H1 (cell line): ENCODE measurements at regions not wholly inside any gene's neighbourhood (a gene's known extent, or its start where the extent isn't known, plus 50 kb on each side); places are given as distances from the start of the nearest gene placed in this dataset.

ENCODE experiments used
- CBX5 ChIP-seq: fragments of 300-800, 300-1000 bp; sonication (generic); IDR thresholded peaks from 2 replicates; pipeline ENCODE4 v1.7.1; 2016; ENCODE audit warnings: antibody characterized with exemption, low read length, low read depth
- CTCF ChIP-seq, 3 experiments: IDR thresholded peaks; 1 replicate in 2 of 3; 2 replicates in 1 of 3; pipeline versions ENCODE4 v1.5.1 to v1.6.1; 2011; ENCODE audit warnings: low read length in 3 of 3, mild to moderate bottlenecking in 3 of 3, inconsistent platforms in 2 of 3, low read depth in 1 of 3, moderate library complexity in 1 of 3; ENCODE audit not compliant: insufficient read depth in 1 of 3; ENCODE audit errors: control extremely low read depth in 1 of 3
- E2F6 ChIP-seq: IDR thresholded peaks from 2 replicates; pipeline ENCODE4 v1.6.1; 2012; ENCODE audit warnings: inconsistent platforms
- POLR2A ChIP-seq, 2 experiments: IDR thresholded peaks; 1 replicate in 1 of 2; 2 replicates in 1 of 2; pipeline ENCODE4 v1.6.1; 2011; ENCODE audit warnings: low read depth in 2 of 2, low read length in 2 of 2, mild to moderate bottlenecking in 2 of 2; ENCODE audit errors: control extremely low read depth in 1 of 2
- ZNF274 ChIP-seq: IDR thresholded peaks from 2 replicates; pipeline ENCODE4 v1.7.0; 2012; ENCODE audit warnings: low read length, borderline replicate concordance; ENCODE audit errors: extremely low read depth

GRCh38 chrX:46262304-46262703 lies 282.9 kb downstream of the ZNF674 start:
- TF ChIP-seq CTCF (IDR thresholded peaks at IDR 0.05; ENCODE audit: control extremely low read depth in 1 of 3, insufficient read depth in 1 of 3, low read depth in 1 of 3, low read length in 3 of 3) = no peak
- no peak for TF ChIP-seq E2F6
- TF ChIP-seq POLR2A (IDR thresholded peaks at IDR 0.05; ENCODE audit: control extremely low read depth in 1 of 2, low read depth in 2 of 2, low read length in 2 of 2) = no peak
- no peak for TF ChIP-seq CBX5
- TF ChIP-seq ZNF274 = no peak
